ENCODE measurements at regions not wholly inside any gene's neighbourhood (a gene's known extent, or its start where the extent isn't known, plus 50 kb on each side); places are given as distances from the start of the nearest gene placed in this dataset.

- Mint-ChIP-seq H3K4me3 (no peak overlapping the region), H3K4me1 (ENCODE audit: unreplicated experiment) (no peaks in the 10 kb centered on the region), H3K27ac (no peak overlapping the region), H3K27me3 (peaks cover 3% of the 10 kb centered on the region), H3K36me3 (no peaks in the 10 kb centered on the region), H3K9me3 (no peaks in the 10 kb centered on the region)
- DNase-seq (ENCODE audit: extremely low spot score, unreplicated experiment): no peak
- no peak for TF ChIP-seq CTCF (conservative IDR thresholded peaks at IDR 0.05)
Observed at GRCh38 chr6:97702248-97702647, 419.2 kb upstream of the MMS22L start.

- Mint-ChIP-seq H3K27ac (no peak overlapping the region), H3K4me1 (ENCODE audit: unreplicated experiment) (no peaks in the 10 kb centered on the region)
- DNase-seq (ENCODE audit: extremely low spot score, unreplicated experiment): no peak
Observed at GRCh38 chr6:97703661-97704060, 420.6 kb upstream of the MMS22L start.

GRCh38 chr6:97705568-97705967, 422.6 kb upstream of the MMS22L start:
- Mint-ChIP-seq H3K27me3 (peaks cover 3% of the 10 kb centered on the region), H3K27ac (no peak overlapping the region), H3K4me3 (no peak overlapping the region), H3K4me1 (ENCODE audit: unreplicated experiment) (no peaks in the 10 kb centered on the region), H3K9me3 (no peaks in the 10 kb centered on the region), H3K36me3 (no peaks in the 10 kb centered on the region)
- no peak for DNase-seq (ENCODE audit: extremely low spot score, unreplicated experiment)
- peak; percentile 72 for TF ChIP-seq CTCF (conservative IDR thresholded peaks at IDR 0.05)

More at GRCh38 chr6:97703661-97704060, 420.6 kb upstream of the MMS22L start:
- Mint-ChIP-seq H3K4me3 (no peak overlapping the region), H3K9me3 (no peaks in the 10 kb centered on the region), H3K27me3 (peaks cover 3% of the 10 kb centered on the region), H3K36me3 (no peaks in the 10 kb centered on the region)
- no peak for TF ChIP-seq CTCF (conservative IDR thresholded peaks at IDR 0.05)

- no peaks in the 10 kb centered on the region for H3K36me3 Mint-ChIP-seq
- no peak for DNase-seq (ENCODE audit: extremely low spot score, unreplicated experiment)
- H3K4me3 Mint-ChIP-seq: no peak overlapping the region
- no peaks in the 10 kb centered on the region for H3K27me3 Mint-ChIP-seq
- no peak overlapping the region for H3K27ac Mint-ChIP-seq
- no peaks in the 10 kb centered on the region for H3K4me1 Mint-ChIP-seq (ENCODE audit: unreplicated experiment)
- TF ChIP-seq CTCF (conservative IDR thresholded peaks at IDR 0.05): no peak
- no peaks in the 10 kb centered on the region for H3K9me3 Mint-ChIP-seq
Observed at GRCh38 chr6:97712751-97713150, 429.7 kb upstream of the MMS22L start.

GRCh38 chr6:97714772-97715171, 431.8 kb upstream of the MMS22L start:
- no peak for TF ChIP-seq CTCF (conservative IDR thresholded peaks at IDR 0.05)
- Mint-ChIP-seq H3K27me3 (no peaks in the 10 kb centered on the region), H3K27ac (no peak overlapping the region), H3K4me3 (no peak overlapping the region), H3K4me1 (ENCODE audit: unreplicated experiment) (no peaks in the 10 kb centered on the region), H3K9me3 (no peaks in the 10 kb centered on the region), H3K36me3 (no peaks in the 10 kb centered on the region)
- no peak for DNase-seq (ENCODE audit: extremely low spot score, unreplicated experiment)

- no peak for DNase-seq (ENCODE audit: extremely low spot score, unreplicated experiment)
- Mint-ChIP-seq H3K36me3 (no peaks in the 10 kb centered on the region), H3K9me3 (no peaks in the 10 kb centered on the region), H3K27me3 (no peaks in the 10 kb centered on the region), H3K27ac (no peak overlapping the region), H3K4me3 (no peak overlapping the region), H3K4me1 (ENCODE audit: unreplicated experiment) (no peaks in the 10 kb centered on the region)
- TF ChIP-seq CTCF (conservative IDR thresholded peaks at IDR 0.05): no peak
Observed at GRCh38 chr6:97717086-97717485, 434.1 kb upstream of the MMS22L start.

All from type B pancreatic cell (in vitro differentiated cells).